Stimulated activated CD4-positive, alpha-beta T cell treated with anti-CD3 and anti-CD28 coated beads, Interleukin-1b, Interleukin-23, amount 100 ng/mL, for 4 hours (primary cell): ENCODE measurements at regions not wholly inside any gene's neighbourhood (a gene's known extent, or its start where the extent isn't known, plus 50 kb on each side); places are given as distances from the start of the nearest gene placed in this dataset.

Experiments used
- DNase-seq, 2 donors: peaks; one replicate each; pipeline ENCODE4 v3.0.0-alpha.2; 2020; ENCODE audit warnings: low read depth in 2 of 2

DNA sequence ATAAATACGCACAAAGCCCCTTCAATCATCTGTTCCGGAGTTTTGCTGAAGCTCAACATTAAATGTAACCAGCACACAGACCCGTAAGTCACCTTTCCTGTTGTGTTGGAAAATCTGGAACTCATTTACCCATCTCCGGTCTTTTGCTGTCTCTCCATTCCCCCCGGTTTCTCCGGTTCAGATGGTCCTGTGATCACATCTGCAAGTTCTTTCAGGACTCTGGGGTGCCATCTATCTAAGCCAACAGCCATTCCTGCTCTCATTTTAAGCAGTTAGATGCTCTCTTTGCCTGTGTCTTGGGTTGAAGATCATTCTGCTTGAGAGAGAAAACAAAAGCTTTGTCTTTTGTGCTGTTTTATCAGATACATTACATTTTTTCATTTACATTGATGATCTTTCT, 91.7 kb upstream of the TGIF1 start:
- no peak for DNase-seq

DNA sequence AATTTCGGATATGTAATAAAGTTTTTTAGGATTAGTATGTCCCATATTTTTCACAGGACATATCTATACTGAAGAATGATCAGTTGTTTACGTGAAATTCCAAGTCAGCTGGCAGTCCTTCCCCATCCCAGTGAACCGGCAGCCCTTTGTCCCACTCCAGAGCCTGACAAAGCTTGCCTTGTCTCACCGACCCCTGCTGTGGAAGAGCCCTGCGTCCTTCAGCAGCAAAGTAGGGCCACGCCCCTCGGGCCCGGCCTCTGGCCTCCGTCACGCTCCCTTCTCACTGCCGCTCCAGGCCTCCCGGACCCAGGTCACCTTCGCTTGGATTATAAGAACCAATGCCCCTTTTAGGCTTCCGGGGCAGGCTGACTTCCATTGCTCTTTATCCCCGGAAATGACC, 89.8 kb upstream of the TGIF1 start:
- no peak for DNase-seq

DNA sequence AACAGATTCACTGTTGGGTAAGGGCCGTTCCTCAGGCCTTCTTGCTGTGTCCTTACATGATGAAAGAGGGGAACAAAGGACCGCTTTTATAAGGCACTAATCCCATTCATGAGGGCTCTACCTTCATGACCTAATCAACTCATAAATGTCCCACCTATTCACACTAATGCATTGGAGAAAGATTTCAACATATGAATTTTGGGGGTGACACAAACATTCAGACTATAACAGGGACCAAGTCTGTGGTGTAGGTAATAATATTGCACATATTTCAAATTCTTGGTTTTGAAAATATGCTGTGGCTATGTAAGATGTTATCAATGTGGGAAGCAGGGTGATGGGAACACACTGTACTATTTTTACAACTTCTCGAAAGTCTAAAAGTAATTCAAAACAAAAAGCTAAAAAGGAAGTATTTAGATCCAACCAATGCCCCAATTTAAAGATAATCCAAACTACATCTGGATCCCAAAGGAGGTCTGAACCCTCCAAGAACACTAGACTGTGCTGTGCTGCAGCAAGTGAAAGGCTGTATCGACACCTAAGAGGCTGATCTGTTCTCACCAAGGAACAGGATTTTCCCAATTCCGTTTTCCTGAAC, 82.4 kb upstream of the TGIF1 start:
- no peak for DNase-seq

DNA sequence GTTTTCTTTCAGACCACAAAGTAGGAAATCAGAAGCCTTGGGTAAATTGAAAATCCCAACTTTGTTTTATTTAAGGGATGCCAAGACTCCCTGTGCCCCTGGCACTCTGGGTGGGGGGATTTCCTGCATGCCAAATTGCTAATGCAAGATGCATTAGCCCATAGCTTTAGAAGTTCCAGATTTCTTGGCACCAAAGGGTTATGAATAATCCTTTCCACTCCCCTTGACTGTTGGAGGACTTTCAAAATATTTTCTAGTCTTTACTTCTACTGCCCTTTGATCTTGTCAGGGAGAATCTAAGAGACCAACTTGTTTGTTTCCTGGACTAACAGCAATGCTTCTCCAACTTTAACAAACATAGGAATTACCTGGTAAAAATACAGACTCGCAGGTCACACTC, 81.8 kb upstream of the TGIF1 start:
- no peak for DNase-seq

DNA sequence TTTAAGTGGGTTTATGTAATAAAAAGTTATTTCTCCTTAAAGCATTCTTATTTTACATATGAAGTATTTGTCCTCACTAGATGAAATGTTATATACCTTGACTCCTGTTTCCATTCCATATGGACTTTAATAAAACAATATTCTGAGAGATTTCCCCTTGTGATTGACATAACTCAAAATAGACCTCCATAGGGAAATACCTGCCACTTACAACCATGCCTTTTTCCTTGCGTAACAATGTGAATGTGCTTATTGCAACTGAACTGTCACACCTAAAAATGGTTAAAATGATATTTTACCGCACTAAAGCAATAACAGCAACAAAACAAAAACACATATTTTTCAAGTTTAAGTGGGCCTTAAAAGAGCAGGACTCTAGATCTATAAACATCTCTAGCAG, 70.3 kb upstream of the TGIF1 start:
- no peak for DNase-seq

GRCh38 chr18:3380384-3380961, 69.5 kb upstream of the TGIF1 start:
- DNase-seq: peak; percentile 0 to 1

DNA sequence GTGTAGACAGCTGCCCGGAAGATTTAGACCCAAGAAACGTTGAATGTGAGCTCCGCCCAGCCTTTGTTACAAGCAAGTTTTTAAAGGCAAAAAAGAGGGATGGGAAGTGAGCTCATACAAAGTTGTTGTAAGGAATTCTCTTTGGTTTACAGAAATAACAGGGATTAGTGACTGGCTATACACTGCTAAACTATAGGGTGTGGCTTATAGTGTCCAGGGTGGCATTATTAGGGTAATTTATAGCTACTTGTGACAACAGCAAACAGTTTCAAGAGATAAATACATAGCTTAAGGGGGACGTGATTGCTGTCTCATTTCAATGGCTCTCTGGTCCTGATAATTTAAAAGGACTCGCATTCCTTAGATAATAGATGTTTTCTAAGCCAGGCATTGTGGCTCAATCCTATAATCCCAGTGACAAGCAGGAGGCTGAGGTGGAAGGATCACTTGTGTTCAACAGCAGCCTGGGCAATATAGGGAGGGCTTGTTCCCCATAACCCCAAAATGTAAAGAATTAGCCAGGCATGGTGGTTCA, 66.5 kb upstream of the TGIF1 start:
- no peak for DNase-seq

DNA sequence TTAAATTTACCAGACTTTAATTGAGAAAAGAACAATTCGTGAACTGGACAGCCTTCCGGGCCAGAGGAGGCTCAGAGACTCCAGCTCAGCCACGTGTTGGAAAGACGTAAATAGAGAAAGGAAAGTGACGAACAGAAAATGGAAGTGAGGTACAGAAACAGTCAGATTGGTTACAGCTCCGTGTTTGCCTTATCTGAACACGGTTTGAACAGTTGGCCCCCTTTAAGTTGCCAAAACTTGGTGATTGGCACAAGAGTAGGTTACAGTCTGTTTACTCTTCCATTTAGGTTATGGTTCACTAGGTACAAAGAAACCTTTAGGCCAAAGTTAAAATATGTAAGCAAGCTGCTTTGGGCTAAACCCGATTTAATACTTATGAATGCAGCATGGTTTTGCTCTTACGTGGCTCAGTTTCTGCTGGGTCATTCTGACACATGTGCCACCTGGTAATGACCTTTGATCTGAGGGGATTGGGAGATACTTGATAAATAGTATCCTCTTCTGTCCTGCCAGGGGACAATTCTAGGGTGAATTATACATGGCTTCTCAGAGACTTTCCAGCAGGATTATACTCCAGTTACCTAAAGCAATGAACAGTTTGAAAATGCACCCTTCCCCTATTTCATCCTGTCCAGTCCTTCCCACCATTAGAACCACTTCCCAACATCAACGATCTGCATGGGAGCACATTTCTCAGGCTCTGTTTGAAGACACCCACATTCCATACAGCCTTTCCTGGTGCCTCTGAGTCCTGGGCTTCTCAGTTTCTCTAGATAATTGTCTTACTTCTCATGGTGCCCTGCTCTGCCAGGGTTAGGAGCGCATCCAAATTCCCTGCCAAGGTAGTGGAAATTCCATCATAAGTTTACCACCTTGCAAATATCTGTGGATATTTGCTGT, 65.1 kb upstream of the TGIF1 start:
- DNase-seq: no peak

DNA sequence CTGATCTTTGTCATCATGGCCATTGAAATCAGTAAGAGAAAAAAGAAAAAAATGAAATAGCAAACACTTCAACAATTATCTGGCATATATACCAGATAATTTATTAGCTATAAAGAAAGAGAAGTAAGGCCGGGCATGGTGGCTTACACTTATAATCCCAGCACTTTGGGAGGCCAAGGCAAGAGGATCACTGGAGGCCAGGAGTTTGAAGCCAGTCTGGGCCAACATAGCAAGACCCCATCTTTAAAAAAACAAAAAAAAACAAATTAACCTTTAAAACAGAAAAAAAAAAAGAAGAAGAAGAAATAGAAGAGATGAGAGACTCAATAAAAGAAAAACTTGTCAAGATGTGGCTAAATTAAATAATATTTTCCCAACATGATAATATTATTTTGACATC, 61.6 kb upstream of the TGIF1 start:
- no peak for DNase-seq

GRCh38 chr18:3388980-3389379, 61.0 kb upstream of the TGIF1 start:
- DNase-seq: no peak

DNA sequence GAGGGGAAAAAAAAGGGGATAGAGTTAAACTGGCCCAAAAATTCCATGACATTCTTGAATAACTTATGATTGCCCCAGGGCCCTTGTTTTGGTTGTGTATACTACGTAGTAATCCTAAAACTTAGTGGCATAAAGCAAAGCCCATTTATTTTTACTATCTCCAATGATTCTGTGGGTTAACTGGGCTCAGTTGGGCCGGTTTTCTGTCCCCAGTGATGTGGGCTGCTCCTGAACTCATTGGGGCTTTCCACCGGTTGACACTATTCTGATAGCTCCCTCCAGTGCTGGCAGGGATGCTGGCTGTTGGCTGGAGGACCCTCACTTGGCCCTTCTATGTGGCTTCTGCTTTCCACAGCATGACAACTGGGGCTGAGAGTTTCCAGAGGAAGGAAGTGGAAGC, 60.0 kb upstream of the TGIF1 start:
- DNase-seq: no peak

- DNase-seq: no peak
These were observed 58.1 kb upstream of the TGIF1 start for GRCh38 chr18:3391704-3392466.

DNA sequence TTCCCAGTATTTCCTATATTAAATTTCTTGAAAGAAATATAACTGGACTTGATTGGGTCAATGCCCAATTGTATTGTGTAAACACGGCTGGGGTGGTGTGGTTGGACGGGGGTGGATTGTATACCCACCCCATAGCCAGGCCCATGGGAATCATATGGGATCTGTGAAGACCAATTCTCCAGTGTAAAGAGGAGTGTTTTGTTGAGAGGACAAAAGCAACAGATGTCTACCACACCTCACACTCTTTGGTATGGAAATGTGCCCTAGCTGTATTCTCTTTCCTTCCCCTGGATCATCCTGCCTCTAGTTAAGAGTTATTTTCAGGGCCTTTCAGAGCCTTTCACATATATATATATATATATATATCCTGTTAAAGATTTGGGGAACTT, 57.5 kb upstream of the TGIF1 start:
- DNase-seq: no peak

- DNase-seq: no peak
These were observed 55.3 kb upstream of the TGIF1 start for GRCh38 chr18:3394648-3395047.

GRCh38 chr18:3395466-3395865, 54.5 kb upstream of the TGIF1 start:
- no peak for DNase-seq

DNA sequence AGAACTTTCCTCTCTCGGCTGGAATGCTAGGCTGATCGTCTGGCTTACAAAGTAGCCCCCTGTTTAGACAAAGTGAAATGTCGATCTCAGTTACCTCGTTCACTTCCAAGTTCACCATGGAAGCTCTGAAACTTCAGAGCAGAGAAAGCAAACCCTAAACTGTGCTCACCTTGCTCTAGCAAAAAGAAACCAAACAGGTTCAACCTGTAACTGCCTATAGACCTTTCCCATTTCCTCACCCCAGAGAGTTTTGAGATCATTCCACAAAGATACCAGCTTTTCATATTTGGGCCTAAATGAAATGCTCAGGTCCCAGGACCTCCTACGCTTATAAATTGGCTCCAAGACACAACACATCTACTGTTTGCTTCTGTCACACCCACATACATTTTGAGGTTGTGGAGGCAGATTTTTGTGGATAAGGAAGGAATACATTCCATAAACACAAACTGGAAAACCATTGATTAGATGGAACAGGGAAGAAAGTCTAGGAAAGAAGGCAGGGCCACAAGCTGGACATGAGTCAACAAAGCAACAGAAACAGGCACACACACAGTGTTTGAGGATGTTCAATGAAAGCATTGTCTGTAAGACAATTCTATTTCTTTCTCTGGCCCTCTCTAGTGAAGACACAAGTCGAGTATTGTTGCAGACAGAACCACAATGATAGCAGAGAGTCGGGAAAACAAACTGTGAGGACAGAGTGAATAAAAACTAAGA, 52.8 kb upstream of the TGIF1 start:
- no peak for DNase-seq

DNA sequence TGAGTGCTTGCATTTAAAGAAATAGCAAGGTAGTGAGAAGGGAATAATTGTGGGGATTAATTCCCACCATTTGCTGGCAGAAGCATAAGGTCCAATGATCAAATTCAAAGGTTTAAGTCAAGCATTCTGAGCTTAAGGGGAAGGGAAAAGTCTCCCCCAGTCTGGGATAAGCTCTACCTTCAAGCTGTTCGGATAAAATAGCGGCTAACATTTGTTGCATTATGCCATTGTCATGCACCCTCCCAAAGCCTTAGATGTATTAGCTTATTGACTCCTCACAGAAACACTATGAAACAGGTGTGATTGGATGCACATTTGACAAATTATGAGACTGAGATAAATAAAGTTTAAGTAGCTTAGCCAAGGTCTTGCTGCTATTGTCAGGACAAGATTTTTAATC, 52.2 kb upstream of the TGIF1 start:
- no peak for DNase-seq
